ENCODE measurements at regions not wholly inside any gene's neighbourhood (a gene's known extent, or its start where the extent isn't known, plus 50 kb on each side); places are given as distances from the start of the nearest gene placed in this dataset.
"Not testable (repeated sequence)": the region's sequence is repeated elsewhere in the genome, so short reads cannot be mapped to it uniquely, and the experiment has no call there.

DNA sequence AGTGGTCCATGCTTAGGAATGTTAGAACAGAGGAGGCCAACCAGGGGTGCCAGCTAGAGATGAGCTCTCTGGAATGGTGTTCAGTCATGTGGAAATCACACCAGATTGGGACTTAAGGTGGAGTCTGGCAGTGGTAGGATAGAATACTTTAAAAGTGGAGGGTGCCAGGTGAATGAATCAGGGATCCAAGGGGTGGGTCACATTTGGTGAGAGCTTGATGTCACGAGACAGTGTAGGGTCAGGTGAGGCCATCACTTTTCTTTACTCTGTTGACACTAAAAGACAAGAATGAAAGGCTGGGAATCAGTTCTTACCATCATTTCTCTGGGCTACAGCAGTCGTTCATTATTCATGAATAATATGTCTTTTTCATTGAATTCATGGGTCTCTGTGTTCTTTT, 73.8 kb upstream of the FAM153A start:
- DNase-seq = not testable (repeated sequence)

DNA sequence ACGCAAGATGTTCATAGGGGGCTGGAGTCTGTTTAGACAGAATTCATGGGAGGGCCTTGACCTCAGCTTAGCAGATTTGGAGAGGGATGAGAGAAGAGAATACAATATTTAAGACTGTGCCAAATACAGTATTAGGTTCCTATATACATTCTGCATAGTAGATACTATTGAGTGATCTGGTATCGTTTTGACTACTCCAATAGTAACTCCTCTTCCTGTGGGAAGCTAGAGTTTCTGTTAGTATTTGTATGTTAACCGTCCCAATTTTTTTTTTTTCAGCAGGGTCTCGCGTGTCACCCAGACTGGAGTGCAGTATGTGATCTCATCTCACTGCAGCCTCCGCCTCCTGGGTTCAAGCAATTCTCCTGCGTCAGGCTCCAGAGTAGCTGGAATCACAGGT, 65.2 kb upstream of the FAM153A start:
- not testable (repeated sequence) for DNase-seq

DNA sequence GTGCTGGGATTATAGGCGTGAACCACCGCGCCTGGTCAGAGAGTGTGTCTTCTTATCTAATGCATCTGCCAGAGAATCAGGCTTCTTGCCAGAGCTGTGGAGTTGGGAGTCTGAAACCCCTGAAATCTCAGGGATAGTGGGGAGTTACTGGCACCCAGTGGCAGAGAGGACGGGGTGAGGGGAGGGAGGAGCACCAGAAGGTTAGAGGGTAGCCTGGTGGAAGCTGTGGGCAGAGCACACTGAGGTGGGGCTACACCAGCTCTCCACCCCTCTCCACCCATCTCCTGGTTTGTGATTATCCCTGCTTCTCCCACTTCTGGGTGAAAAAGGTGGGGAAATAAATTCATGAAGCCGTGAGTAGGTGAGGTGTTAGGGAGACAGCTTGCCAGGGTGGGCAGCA, 63.9 kb upstream of the FAM153A start:
- not testable (repeated sequence) for DNase-seq

DNA sequence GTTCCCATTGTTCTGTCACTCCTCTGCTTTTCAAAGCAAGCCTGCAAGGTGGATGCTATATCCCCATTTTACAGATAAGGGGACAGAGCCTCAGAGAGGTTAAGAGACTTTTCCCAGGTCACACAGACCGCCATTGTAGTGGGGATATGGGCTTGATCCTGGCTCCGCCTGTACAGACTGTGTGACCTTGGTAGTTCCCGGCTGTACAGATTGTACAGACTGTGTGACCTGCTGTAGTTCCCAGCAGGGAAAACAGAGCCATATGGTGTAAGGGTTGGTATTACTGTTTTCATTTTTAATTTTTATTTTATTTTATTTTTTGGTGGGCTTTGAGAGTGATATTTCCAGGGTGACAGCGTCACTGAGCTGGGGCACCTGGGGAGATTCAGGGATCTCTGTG, 63.2 kb upstream of the FAM153A start:
- not testable (repeated sequence) for DNase-seq

DNA sequence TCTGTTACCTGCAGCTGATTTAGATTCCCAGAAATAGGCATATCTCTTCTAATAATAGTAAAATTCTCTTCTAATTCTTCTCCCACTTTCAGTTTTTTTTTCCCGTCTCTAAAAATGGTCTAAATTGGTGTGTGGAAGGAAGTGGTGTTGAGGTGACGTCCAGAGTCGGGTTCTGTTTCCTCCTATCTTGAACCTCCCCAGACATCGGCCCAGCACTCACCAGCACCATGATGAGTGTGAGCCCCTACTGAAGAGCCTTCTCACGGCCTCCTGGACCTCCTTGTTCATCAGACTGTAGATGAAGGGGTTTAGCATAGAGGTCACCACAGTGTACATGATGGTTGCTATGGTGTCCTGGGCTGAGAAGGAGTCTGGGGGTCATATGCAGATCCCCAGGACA, 53.5 kb upstream of the FAM153A start:
- not testable (repeated sequence) for DNase-seq
